COR-L47 (cell line): ENCODE measurements at regions not wholly inside any gene's neighbourhood (a gene's known extent, or its start where the extent isn't known, plus 50 kb on each side); places are given as distances from the start of the nearest gene placed in this dataset.
"Not testable (repeated sequence)": the region's sequence is repeated elsewhere in the genome, so short reads cannot be mapped to it uniquely, and the experiment has no call there.

Source experiments
- DNase-seq: peaks from one replicate; lab custom pipeline; 2025; lab: John Stamatoyannopoulos, UW

DNA sequence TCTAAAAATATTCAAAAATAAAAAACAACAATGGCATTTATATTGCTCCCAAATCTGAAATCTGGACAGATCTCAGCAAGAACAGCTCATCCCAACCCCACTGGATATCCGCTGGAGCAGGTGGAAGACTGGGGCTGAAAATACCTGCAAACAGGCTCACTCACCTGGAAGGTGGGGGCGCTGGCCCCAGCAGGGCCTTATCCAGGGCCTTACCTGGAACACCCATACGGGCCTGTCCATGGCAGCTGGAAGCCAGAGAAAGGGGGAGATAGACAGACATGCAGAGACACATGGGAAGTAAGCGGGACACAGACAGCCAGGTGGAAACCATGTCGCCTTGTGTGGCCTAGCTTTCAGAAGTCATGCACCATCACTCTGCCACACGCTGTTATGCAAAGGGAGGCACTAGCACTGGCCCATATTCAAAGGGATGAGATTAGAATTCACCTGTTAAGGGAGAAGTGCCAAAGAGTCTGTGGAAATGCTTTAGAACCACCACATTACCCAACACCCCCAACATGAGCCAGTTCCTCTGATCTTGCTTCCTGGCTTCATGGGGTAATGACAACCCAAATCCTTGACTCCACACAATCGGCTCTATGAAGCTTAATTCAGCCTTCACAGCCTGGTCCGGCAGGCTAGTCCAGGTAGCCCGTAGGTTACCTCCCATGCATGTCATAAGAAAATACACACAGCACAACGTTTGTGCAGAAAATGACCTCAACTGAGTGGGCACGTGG is 99.0 kb upstream of the CDYL start:
- DNase-seq = no peak

GRCh38 chr6:4676016-4676415 is 100.2 kb upstream of the CDYL start:
- no peak for DNase-seq

GRCh38 chr6:4675121-4675520 is 101.1 kb upstream of the CDYL start:
- DNase-seq = no peak

GRCh38 chr6:4673861-4674260 is 102.3 kb upstream of the CDYL start:
- no peak for DNase-seq

GRCh38 chr6:4672772-4673171 is 103.4 kb upstream of the CDYL start:
- DNase-seq = no peak

- no peak for DNase-seq
These were observed 104.6 kb upstream of the CDYL start for GRCh38 chr6:4671587-4672115.

- no peak for DNase-seq
These were observed 105.3 kb upstream of the CDYL start for GRCh38 chr6:4670824-4671409.

DNA sequence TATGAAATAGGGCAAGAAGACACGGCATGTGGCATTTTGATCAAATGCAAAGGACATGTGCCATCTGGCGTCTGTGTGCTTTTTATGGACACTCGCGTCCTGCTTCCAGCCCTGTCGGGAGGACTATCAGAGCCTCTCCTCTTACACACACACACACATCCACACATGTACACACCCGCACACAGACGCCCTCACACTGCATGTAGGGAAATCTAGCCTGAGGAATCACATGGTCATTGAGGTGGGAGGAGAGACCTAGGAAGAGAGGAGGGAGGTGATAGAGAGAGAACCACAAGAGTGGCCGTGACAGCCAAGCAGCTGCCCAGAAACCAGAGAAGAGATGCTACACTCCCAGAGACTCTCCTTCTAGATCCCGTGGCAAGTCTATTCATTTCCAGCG is 105.9 kb upstream of the CDYL start:
- DNase-seq = no peak

GRCh38 chr6:4668271-4669179 is 107.7 kb upstream of the CDYL start:
- no peak for DNase-seq

DNA sequence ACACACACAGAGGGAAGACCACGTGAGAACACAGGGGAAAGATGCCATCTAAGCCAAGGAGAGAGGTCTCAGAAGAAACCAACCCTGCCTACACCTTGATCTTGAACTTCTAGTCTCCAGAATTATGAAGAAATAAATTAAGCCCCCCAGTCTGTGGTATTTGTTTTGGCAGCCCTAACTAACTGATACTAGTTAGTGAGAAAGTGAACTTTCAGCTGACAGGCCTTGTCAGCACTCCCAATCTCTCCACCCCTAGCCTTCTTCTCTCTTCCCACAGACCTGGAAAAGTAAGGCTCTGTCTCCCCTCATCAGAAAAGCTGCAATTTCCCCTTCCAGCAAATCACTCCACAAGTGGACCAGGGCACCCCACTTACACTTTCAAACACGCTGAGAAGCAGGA is 108.6 kb upstream of the CDYL start:
- DNase-seq = no peak

GRCh38 chr6:4666886-4667513 is 109.2 kb upstream of the CDYL start:
- no peak for DNase-seq

DNA sequence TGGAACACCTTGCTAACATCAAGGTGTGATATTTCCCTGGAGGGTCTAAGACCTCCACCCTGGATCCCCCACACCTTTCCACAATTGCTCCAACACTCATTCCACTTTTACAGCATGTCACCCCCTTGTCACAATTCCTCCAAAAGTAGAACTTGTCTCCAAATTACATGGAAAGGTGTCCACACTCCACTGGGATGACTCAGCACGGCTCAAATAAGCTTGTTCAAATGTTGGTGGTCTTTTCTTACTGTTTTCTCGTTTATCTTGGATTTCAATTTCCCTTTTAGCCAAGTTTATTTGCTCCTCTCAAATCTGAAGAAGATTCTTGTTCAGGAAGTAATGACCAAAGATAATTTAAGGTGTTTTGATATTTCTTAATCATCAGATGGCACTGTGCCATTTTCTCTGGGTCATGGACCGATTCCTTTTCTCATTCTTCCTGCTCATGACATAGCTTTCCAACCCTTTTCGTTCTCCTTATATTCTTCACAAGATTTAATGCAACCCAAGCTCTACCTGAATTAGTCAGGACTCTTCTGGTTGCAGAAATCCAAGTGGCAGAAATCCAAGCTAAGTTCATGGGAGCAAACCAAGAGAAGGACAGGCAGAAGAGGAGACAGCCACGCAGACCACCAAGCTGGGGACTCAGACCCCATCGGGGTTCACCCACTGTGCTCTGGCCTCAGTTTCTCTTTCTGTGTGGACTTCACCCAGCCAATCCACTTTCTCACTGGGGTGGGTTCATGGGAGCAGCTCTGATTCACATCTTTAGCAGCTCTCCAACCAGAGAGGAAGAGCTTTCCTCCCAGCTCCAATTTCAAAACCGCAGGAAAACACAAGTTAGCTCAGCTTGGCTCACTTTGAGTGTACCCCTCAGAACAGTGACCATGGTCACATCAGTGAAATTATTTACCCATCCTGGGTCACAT is 110.5 kb upstream of the CDYL start:
- DNase-seq = no peak

DNA sequence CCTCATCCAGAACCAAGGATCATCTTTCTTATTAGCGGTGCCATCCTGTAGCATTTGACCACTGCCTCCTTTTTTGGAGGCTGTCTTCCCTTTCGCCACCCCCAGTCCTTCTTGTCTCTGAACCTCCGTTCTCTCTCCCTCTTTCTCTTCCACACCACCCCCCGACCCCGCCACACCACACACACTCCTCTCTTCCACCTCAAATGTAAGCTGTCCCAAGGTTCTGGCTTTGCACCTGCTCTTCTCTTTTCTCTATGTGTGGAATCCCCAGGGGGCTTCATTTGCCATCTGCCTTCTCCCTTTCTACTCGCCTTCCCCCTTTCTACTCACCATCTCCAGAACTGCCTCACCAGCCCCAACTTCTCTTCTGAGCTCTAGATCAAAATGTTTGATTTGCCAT is 111.3 kb upstream of the CDYL start:
- no peak for DNase-seq

DNA sequence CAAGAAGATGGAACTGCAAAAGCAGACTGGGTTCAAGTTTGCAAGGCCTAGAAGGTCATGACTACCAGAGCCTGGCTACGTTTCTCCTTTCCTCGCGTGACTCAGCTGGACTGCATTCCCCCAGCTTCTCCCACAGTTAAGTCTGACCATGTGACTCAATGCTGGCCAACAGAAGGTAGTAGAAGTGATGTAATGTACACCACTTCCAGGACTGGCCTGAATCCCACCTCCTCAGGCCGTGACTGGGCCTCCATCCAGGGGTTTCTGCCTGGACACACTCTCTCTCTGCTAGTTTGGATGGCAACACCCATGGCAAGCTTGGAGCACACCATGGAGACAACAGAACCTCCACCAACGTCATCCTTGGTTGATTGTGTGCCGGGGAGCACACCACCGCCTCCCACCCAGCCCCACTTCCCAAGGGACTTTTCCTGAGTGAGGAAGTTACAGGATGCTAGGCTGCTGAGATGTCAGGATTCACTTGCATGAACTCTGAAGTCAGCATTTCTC is 112.0 kb upstream of the CDYL start:
- no peak for DNase-seq

GRCh38 chr6:4662886-4663285 is 113.3 kb upstream of the CDYL start:
- no peak for DNase-seq

DNA sequence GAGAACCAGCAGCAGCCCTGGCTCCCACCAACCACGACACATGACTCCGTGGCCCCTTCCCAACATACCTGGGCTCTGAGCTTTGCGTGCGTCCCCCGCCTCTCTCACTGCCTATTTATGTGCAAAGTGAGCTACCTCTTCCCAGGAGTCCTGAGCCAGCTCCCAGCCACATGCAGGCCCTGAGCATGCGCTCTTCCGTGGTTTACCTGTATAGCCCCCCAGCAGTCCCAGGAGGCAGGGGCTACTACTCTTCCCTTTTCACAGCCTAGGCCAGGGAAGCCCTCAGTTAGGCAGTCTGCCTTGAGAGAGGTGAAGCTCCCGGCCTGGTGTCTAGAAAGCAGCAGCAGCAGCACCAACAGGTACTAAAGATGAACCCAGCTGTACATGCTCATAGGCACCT is 114.8 kb upstream of the CDYL start:
- no peak for DNase-seq

- no peak for DNase-seq
These were observed 115.6 kb upstream of the CDYL start for GRCh38 chr6:4660377-4661321.

- not testable (repeated sequence) for DNase-seq
These were observed 116.5 kb upstream of the CDYL start for GRCh38 chr6:4659719-4660118.

DNA sequence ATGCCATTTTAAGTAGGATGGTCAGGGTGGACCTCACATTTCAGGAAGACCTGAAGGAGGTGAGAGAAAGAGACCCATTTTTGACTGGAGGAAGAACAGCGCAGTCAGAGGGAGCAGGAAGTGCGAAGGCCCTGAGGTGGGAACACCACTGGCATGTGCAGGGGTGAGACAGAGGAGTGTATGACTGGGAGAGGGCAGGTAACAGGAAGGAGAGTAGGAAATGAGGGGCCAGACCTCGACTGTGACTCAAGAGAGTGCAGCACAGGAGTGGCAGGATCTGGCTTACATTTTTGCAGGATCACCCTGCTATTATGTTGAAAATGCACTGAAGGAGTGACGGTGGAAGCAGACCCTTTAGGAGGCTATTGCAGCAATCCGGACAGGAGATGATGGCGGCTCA is 117.7 kb upstream of the CDYL start:
- no peak for DNase-seq

DNA sequence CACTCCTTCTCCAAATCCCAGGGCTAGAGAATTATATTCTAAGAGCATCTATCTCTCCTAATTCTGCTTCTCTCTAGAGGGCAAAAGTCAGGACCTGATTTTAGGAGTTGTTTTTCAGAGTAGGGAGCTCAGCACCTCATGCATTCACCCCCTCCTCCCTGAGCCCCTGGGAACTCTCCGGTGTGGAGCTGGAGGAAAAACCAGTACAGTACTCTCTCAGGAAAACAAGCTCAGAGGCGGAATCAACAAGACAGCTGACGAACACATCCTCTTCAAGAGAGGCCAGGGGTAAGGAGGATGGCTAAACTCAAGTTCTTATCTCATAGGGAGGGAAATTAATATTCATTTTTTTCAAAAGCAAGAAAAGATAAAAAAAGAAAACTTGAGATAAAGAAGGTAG is 120.1 kb upstream of the CDYL start:
- DNase-seq = no peak
